Loucy (cell line): ENCODE measurements at regions not wholly inside any gene's neighbourhood (a gene's known extent, or its start where the extent isn't known, plus 50 kb on each side); places are given as distances from the start of the nearest gene placed in this dataset.

Experiments
- H2AFZ ChIP-seq: fragments of 200-600 bp; sonication (generic); 2 replicates; pipeline ENCODE4 v1.6.0; 2016; ENCODE audit warnings: antibody characterized with exemption, mild to moderate bottlenecking, low read length, moderate library complexity
- H3F3A ChIP-seq: fragments of 200-600 bp; 2 replicates; pipeline ENCODE4 v1.6.0; 2016; ENCODE audit warnings: antibody characterized with exemption, low read depth, mild to moderate bottlenecking
- H3K27me3 ChIP-seq: fragments of 200-600 bp; sonication (generic); 2 replicates; pipeline ENCODE4 v1.6.1; 2014; ENCODE audit warnings: low read length, mild to moderate bottlenecking; ENCODE audit not compliant: insufficient read depth, poor library complexity, severe bottlenecking
- H3K36me3 ChIP-seq: fragments of 200-600 bp; sonication (generic); 2 replicates; pipeline ENCODE4 v1.6.1; 2016; ENCODE audit warnings: low read length; ENCODE audit not compliant: insufficient read depth
- H3K4me1 ChIP-seq: fragments of 200-600 bp; sonication (generic); 2 replicates; pipeline ENCODE4 v1.5.1; 2014; ENCODE audit warnings: low read length, mild to moderate bottlenecking; ENCODE audit not compliant: insufficient read depth, poor library complexity, severe bottlenecking
- H3K4me2 ChIP-seq: fragments of 200-600 bp; sonication (generic); 2 replicates; pipeline ENCODE4 v1.6.0; 2014; ENCODE audit warnings: antibody characterized with exemption, low read length, low read depth, mild to moderate bottlenecking; ENCODE audit not compliant: poor library complexity, severe bottlenecking
- H3K4me3 ChIP-seq: fragments of 200-600 bp; sonication (generic); 2 replicates; pipeline ENCODE4 v1.5.1; 2014; ENCODE audit warnings: low read length, mild to moderate bottlenecking, mixed read lengths; ENCODE audit not compliant: poor library complexity, severe bottlenecking
- H3K79me2 ChIP-seq: fragments of 200-600 bp; sonication (generic); 2 replicates; pipeline ENCODE4 v1.6.1; 2014; ENCODE audit warnings: low read length; ENCODE audit not compliant: insufficient read depth
- H3K9ac ChIP-seq: fragments of 200-600 bp; sonication (generic); 2 replicates; pipeline ENCODE4 v1.6.0; 2014; ENCODE audit warnings: mild to moderate bottlenecking, low read depth, low read length, moderate library complexity; ENCODE audit not compliant: poor library complexity, severe bottlenecking
- H3K9me2 ChIP-seq: fragments of 200-600 bp; sonication (generic); replicated peaks from 2 replicates; pipeline ENCODE4 v1.6.1; 2016; ENCODE audit warnings: low read depth, low read length, mixed read lengths
- H3K9me3 ChIP-seq: fragments of 200-600 bp; sonication (generic); 2 replicates; pipeline ENCODE4 v1.6.1; 2014; ENCODE audit warnings: mild to moderate bottlenecking, antibody characterized with exemption, low read length, low read depth; ENCODE audit not compliant: insufficient read depth
- H4K20me1 ChIP-seq: fragments of 200-600 bp; sonication (generic); 2 replicates; pipeline ENCODE4 v1.6.0; 2014; ENCODE audit warnings: antibody characterized with exemption, low read length, mild to moderate bottlenecking; ENCODE audit not compliant: insufficient read depth, poor library complexity, severe bottlenecking
- EZH2phosphoT487 ChIP-seq: fragments of 200-600 bp; IDR thresholded peaks from 2 replicates; pipeline ENCODE4 v1.6.1; 2018; ENCODE audit warnings: antibody characterized with exemption, mild to moderate bottlenecking, moderate library complexity, borderline replicate concordance
- TF ChIP-seq, protein P1 (sequence below): fragments of 200-600 bp; sonication (generic); conservative IDR thresholded peaks from 2 replicates; pipeline ENCODE4 v1.5.1; 2014; ENCODE audit warnings: mild to moderate bottlenecking, antibody characterized with exemption, low read length

DNA sequence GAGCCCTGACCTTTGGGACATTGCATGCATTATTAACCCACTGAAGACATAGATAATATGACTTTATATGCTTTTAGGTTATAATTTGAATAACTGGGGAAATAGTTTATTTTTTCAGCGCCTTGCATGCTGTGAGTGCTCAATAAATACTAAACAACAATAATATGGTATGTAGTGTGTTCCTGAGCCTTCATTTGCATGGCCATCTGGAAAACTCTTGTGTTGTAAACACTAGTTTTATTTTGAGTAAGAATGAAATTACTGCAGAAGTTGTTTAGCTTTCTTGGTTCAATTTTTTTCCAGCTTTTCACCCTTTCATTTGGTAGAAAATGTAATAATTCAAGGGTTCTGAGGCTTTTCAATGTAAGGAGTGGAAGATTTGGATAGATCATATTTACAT is 189.3 kb upstream of the GALNT5 start:
- Histone ChIP-seq H3K9ac (no peak overlapping the region), H3K4me1 (no peaks in the 10 kb centered on the region), H3K79me2 (no peaks in the 10 kb centered on the region), H3K4me3 (no peak overlapping the region), H3K9me2 (no peaks in the 10 kb centered on the region), H4K20me1 (no peaks in the 10 kb centered on the region), H3K36me3 (no peaks in the 10 kb centered on the region), H3K4me2 (no peak overlapping the region), H3K27me3 (no peaks in the 10 kb centered on the region), H3F3A (no peaks in the 10 kb centered on the region), H3K9me3 (no peaks in the 10 kb centered on the region), H2AFZ (no peak overlapping the region)
- TF ChIP-seq EZH2phosphoT487 = no peak
- TF ChIP-seq, protein P1, sequence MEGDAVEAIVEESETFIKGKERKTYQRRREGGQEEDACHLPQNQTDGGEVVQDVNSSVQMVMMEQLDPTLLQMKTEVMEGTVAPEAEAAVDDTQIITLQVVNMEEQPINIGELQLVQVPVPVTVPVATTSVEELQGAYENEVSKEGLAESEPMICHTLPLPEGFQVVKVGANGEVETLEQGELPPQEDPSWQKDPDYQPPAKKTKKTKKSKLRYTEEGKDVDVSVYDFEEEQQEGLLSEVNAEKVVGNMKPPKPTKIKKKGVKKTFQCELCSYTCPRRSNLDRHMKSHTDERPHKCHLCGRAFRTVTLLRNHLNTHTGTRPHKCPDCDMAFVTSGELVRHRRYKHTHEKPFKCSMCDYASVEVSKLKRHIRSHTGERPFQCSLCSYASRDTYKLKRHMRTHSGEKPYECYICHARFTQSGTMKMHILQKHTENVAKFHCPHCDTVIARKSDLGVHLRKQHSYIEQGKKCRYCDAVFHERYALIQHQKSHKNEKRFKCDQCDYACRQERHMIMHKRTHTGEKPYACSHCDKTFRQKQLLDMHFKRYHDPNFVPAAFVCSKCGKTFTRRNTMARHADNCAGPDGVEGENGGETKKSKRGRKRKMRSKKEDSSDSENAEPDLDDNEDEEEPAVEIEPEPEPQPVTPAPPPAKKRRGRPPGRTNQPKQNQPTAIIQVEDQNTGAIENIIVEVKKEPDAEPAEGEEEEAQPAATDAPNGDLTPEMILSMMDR = no peak

DNA sequence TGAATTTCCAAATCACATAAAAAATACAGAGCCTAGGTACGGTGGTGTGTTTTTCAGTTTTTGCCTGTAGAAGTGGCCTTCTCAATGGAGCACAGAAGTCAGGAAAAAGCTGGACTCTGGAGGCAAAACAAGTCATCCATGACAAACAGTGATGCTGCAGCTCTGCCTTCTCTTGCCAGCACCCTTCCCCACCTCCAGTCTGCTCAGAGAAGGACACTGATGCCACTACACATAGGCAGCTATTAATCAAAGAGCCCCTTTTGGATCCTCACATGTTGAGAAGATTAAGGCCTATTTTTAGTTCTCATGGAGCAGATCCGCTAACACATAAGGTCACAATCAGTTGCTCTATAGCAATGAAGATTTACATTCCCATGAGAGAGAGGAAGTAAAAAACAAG is 181.6 kb upstream of the GALNT5 start:
- Histone ChIP-seq H3K79me2 (no peaks in the 10 kb centered on the region), H4K20me1 (no peaks in the 10 kb centered on the region), H3K4me1 (no peaks in the 10 kb centered on the region), H3K36me3 (no peaks in the 10 kb centered on the region), H3K9me3 (no peaks in the 10 kb centered on the region), H3K4me2 (no peak overlapping the region), H3K4me3 (no peak overlapping the region), H3K27me3 (no peaks in the 10 kb centered on the region), H3K9me2 (no peaks in the 10 kb centered on the region), H3F3A (no peaks in the 10 kb centered on the region), H2AFZ (no peak overlapping the region), H3K9ac (no peak overlapping the region)
- TF ChIP-seq EZH2phosphoT487 = no peak
- TF ChIP-seq, protein P1 = no peak

DNA sequence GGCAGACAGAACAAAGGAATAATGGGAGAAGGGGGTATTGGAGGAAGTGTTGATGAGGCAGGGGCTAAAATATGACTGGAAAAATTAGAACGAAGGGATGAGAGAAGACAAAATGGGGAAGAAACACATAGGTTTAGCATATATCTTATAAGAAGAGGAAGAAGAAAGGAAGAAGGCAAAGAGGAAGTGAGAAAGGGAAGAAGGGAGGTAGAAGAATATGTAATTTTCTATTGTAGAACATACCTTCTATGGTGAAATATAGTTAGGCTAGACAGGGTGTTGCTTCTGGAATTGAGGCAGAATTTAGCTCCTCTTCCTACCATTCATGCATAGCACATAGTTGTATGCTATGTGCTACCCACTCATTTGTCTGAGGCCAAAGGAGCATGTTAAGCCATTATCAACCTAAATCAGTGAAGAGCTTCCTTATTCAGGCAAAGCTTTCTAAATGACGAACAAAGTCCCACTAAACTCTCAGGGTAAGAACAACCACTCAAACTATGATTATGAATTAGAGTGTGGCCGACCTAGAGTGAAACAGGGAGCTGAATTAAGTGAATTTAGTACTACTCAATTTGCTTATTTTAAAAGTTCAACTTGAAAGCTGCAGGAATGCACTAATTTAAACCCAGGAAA is 180.9 kb upstream of the GALNT5 start:
- TF ChIP-seq, protein P1 = no peak
- no peak for TF ChIP-seq EZH2phosphoT487
- H3K27me3 ChIP-seq = no peaks in the 10 kb centered on the region
- no peaks in the 10 kb centered on the region for H4K20me1 ChIP-seq
- H3K9ac ChIP-seq = no peak overlapping the region
- H3K36me3 ChIP-seq = no peaks in the 10 kb centered on the region
- no peaks in the 10 kb centered on the region for H3F3A ChIP-seq
- H3K79me2 ChIP-seq = no peaks in the 10 kb centered on the region
- H3K4me1 ChIP-seq = no peaks in the 10 kb centered on the region
- H3K4me3 ChIP-seq = no peak overlapping the region
- H3K4me2 ChIP-seq = no peak overlapping the region
- H3K9me3 ChIP-seq = no peaks in the 10 kb centered on the region
- no peak overlapping the region for H2AFZ ChIP-seq
- no peaks in the 10 kb centered on the region for H3K9me2 ChIP-seq
